ENCODE measurements at regions not wholly inside any gene's neighbourhood (a gene's known extent, or its start where the extent isn't known, plus 50 kb on each side); places are given as distances from the start of the nearest gene placed in this dataset.

DNA sequence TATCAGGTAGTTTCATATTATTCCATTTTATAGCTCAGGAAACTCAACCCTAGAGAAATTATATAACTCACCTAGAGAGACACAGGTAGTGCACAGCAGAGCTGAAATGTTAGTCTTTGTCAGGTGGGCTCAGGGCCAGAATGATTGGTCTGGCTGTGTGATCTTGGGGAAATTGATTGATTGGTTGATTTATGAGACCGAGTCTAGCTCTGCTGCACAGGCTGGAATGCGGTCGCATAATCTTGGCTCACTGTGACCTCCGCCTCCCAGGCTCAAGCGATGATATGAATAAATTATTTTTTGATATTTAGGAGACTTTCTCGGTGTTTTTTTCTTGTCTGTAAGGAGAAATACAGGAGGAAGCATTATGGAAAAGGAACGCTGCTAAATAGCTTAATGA lies 239.9 kb upstream of the SLC10A2 start:
- H3K23ac ChIP-seq (ENCODE audit: low read depth, low read length, poor library complexity): no peak overlapping the region
- no peak overlapping the region for H4K8ac ChIP-seq (ENCODE audit: low read depth, low read length)
- no peak overlapping the region for H3K14ac ChIP-seq (ENCODE audit: low read length)
- WGBS, 2 donors (ENCODE audit: extremely low coverage in 2 of 2, insufficient read length in 2 of 2, insufficient replicate concordance in 1 of 2): no CpG with 5 or more reads among the region's 7 CpGs
- H4K91ac ChIP-seq (ENCODE audit: low read depth, low read length, poor library complexity): no peak overlapping the region
- H3K36me3 ChIP-seq (replicated peaks in 1 of 2; ENCODE audit: control insufficient read depth in 2 of 2, insufficient read depth in 2 of 2, low read length in 2 of 2): no peaks in the 10 kb centered on the region
- H2AK5ac ChIP-seq (ENCODE audit: low read depth, low read length): no peak overlapping the region
- no peak for DNase-seq (ENCODE audit: low spot score)
- no peak overlapping the region for H3K4me3 ChIP-seq (ENCODE audit: low read length in 2 of 2)
- no peak overlapping the region for H2AFZ ChIP-seq (ENCODE audit: low read length)
- H3K4ac ChIP-seq (ENCODE audit: low read length): no peak overlapping the region
- H2BK120ac ChIP-seq (ENCODE audit: low read depth, low read length): no peak overlapping the region
- no peak overlapping the region for H2BK5ac ChIP-seq (ENCODE audit: low read length)
- no peak overlapping the region for H3K9ac ChIP-seq (ENCODE audit: low read depth, low read length, poor library complexity)
- no peak overlapping the region for H2BK12ac ChIP-seq (ENCODE audit: low read length)
- no peaks in the 10 kb centered on the region for H3K79me1 ChIP-seq (ENCODE audit: low read depth, low read length)
- H3K18ac ChIP-seq (ENCODE audit: low read length): no peak overlapping the region
- H3K27me3 ChIP-seq (ENCODE audit: control insufficient read depth in 3 of 3, insufficient read depth in 3 of 3, low read depth in 1 of 3, low read length in 3 of 3): no peaks in the 10 kb centered on the region
- H3K27ac ChIP-seq (replicated peaks; ENCODE audit: low read length): no peak overlapping the region
- no peaks in the 10 kb centered on the region for H3K9me3 ChIP-seq (replicated peaks in 1 of 2; ENCODE audit: control insufficient read depth in 2 of 2, insufficient read depth in 1 of 2, low read depth in 1 of 2, low read length in 2 of 2)
- H3K4me1 ChIP-seq (ENCODE audit: control insufficient read depth in 2 of 2, insufficient read depth in 1 of 2, low read depth in 1 of 2, low read length in 2 of 2): no peaks in the 10 kb centered on the region
- no peak overlapping the region for H2BK15ac ChIP-seq (ENCODE audit: low read length)
- no peak overlapping the region for H3K4me2 ChIP-seq (ENCODE audit: insufficient read depth, low read length, poor library complexity, severe bottlenecking)

DNA sequence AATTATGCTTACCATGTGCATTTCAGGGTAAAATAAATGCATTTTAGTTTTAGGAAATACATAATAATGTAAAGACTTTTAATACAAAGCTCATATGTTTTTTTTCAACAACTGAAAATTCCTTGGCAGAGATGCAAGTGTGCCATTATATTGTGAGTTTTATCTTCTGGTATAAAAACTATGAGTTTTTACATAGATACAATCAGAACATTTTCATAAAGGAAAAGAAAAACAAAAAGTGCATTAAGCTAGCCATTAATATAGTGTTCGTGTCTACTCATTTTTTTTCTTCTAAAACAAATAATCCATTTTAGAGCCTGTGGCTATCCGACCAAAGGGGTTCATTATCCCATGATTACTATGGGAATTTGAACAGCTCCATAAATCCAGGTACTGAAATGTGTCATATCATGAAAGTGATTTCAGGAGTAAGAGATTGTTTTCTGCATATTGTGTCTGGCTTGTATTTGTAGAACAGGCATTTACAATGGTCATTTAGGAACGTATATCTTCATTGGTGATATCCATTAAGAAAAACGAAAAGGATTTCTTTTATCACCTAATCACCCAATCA lies 236.9 kb upstream of the SLC10A2 start:
- Histone ChIP-seq H2BK5ac (ENCODE audit: low read length) (no peak overlapping the region), H2AFZ (ENCODE audit: low read length) (no peak overlapping the region), H3K18ac (ENCODE audit: low read length) (no peak overlapping the region), H3K4ac (ENCODE audit: low read length) (no peak overlapping the region), H3K27me3 (ENCODE audit: control insufficient read depth in 3 of 3, insufficient read depth in 3 of 3, low read depth in 1 of 3, low read length in 3 of 3) (no peaks in the 10 kb centered on the region), H4K91ac (ENCODE audit: low read depth, low read length, poor library complexity) (no peak overlapping the region), H3K14ac (ENCODE audit: low read length) (no peak overlapping the region), H3K9ac (ENCODE audit: low read depth, low read length, poor library complexity) (no peak overlapping the region), H2AK5ac (ENCODE audit: low read depth, low read length) (no peak overlapping the region), H2BK120ac (ENCODE audit: low read depth, low read length) (no peak overlapping the region), H3K23ac (ENCODE audit: low read depth, low read length, poor library complexity) (no peak overlapping the region), H4K8ac (ENCODE audit: low read depth, low read length) (no peak overlapping the region), H3K36me3 (replicated peaks in 1 of 2; ENCODE audit: control insufficient read depth in 2 of 2, insufficient read depth in 2 of 2, low read length in 2 of 2) (no peaks in the 10 kb centered on the region), H3K27ac (replicated peaks; ENCODE audit: low read length) (no peak overlapping the region), H3K9me3 (replicated peaks in 1 of 2; ENCODE audit: control insufficient read depth in 2 of 2, insufficient read depth in 1 of 2, low read depth in 1 of 2, low read length in 2 of 2) (no peaks in the 10 kb centered on the region), H2BK15ac (ENCODE audit: low read length) (no peak overlapping the region), H3K4me3 (ENCODE audit: low read length in 2 of 2) (no peak overlapping the region), H3K4me2 (ENCODE audit: insufficient read depth, low read length, poor library complexity, severe bottlenecking) (no peak overlapping the region), H2BK12ac (ENCODE audit: low read length) (no peak overlapping the region), H3K4me1 (ENCODE audit: control insufficient read depth in 2 of 2, insufficient read depth in 1 of 2, low read depth in 1 of 2, low read length in 2 of 2) (no peaks in the 10 kb centered on the region), H3K79me1 (ENCODE audit: low read depth, low read length) (no peaks in the 10 kb centered on the region)
- WGBS, 2 donors (ENCODE audit: extremely low coverage in 2 of 2, insufficient read length in 2 of 2, insufficient replicate concordance in 1 of 2): no CpG with 5 or more reads among the region's 4 CpGs
- DNase-seq (ENCODE audit: low spot score): no peak

DNA sequence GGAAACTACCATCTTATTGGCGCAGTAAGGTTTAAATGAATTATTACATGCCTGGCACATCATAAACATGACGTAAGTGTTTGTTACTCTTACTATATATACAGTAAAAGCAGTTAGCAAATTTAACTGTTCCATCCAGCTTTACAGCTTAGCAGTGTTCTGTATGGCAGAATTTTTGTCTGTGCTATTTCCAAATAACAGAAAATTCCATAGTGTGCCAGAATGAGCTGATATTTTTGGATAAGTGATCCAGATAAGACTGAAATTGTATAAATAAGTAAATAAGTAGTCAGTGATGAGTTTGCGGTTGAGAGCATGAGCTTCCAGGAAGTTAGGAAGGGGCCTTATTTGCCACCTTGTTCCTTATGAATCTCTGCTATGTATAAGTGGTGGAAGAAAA lies 236.5 kb upstream of the SLC10A2 start:
- Histone ChIP-seq H3K4ac (ENCODE audit: low read length) (no peak overlapping the region), H3K4me1 (ENCODE audit: control insufficient read depth in 2 of 2, insufficient read depth in 1 of 2, low read depth in 1 of 2, low read length in 2 of 2) (no peaks in the 10 kb centered on the region), H4K91ac (ENCODE audit: low read depth, low read length, poor library complexity) (no peak overlapping the region), H2AFZ (ENCODE audit: low read length) (no peak overlapping the region), H3K36me3 (replicated peaks in 1 of 2; ENCODE audit: control insufficient read depth in 2 of 2, insufficient read depth in 2 of 2, low read length in 2 of 2) (no peaks in the 10 kb centered on the region), H2AK5ac (ENCODE audit: low read depth, low read length) (no peak overlapping the region), H3K9ac (ENCODE audit: low read depth, low read length, poor library complexity) (no peak overlapping the region), H2BK5ac (ENCODE audit: low read length) (no peak overlapping the region), H4K8ac (ENCODE audit: low read depth, low read length) (no peak overlapping the region), H3K23ac (ENCODE audit: low read depth, low read length, poor library complexity) (no peak overlapping the region), H2BK12ac (ENCODE audit: low read length) (no peak overlapping the region), H3K27me3 (ENCODE audit: control insufficient read depth in 3 of 3, insufficient read depth in 3 of 3, low read depth in 1 of 3, low read length in 3 of 3) (no peaks in the 10 kb centered on the region), H3K14ac (ENCODE audit: low read length) (no peak overlapping the region), H3K4me2 (ENCODE audit: insufficient read depth, low read length, poor library complexity, severe bottlenecking) (no peak overlapping the region), H2BK15ac (ENCODE audit: low read length) (no peak overlapping the region), H3K27ac (replicated peaks; ENCODE audit: low read length) (no peak overlapping the region), H3K4me3 (ENCODE audit: low read length in 2 of 2) (no peak overlapping the region), H2BK120ac (ENCODE audit: low read depth, low read length) (no peak overlapping the region), H3K9me3 (replicated peaks in 1 of 2; ENCODE audit: control insufficient read depth in 2 of 2, insufficient read depth in 1 of 2, low read depth in 1 of 2, low read length in 2 of 2) (no peaks in the 10 kb centered on the region), H3K18ac (ENCODE audit: low read length) (no peak overlapping the region), H3K79me1 (ENCODE audit: low read depth, low read length) (no peaks in the 10 kb centered on the region)
- DNase-seq (ENCODE audit: low spot score): no peak
- WGBS, 2 donors (ENCODE audit: extremely low coverage in 2 of 2, insufficient read length in 2 of 2, insufficient replicate concordance in 1 of 2): no CpG with 5 or more reads among the region's 3 CpGs

GRCh38 chr13:103299079-103299478 lies 232.9 kb upstream of the SLC10A2 start:
- no peaks in the 10 kb centered on the region for H3K79me1 ChIP-seq (ENCODE audit: low read depth, low read length)

More at GRCh38 chr13:103299079-103299478, 232.9 kb upstream of the SLC10A2 start:
- Histone ChIP-seq H2BK120ac (ENCODE audit: low read depth, low read length) (no peak overlapping the region), H3K27ac (replicated peaks; ENCODE audit: low read length) (no peak overlapping the region), H3K4me2 (ENCODE audit: insufficient read depth, low read length, poor library complexity, severe bottlenecking) (no peak overlapping the region), H2BK15ac (ENCODE audit: low read length) (no peak overlapping the region), H3K4me1 (ENCODE audit: control insufficient read depth in 2 of 2, insufficient read depth in 1 of 2, low read depth in 1 of 2, low read length in 2 of 2) (no peaks in the 10 kb centered on the region), H4K91ac (ENCODE audit: low read depth, low read length, poor library complexity) (no peak overlapping the region), H3K14ac (ENCODE audit: low read length) (no peak overlapping the region), H3K4me3 (ENCODE audit: low read length in 2 of 2) (no peak overlapping the region), H3K18ac (ENCODE audit: low read length) (no peak overlapping the region), H3K9me3 (replicated peaks in 1 of 2; ENCODE audit: control insufficient read depth in 2 of 2, insufficient read depth in 1 of 2, low read depth in 1 of 2, low read length in 2 of 2) (peaks cover 0 to 6% of the 10 kb centered on the region in 2 donors), H3K27me3 (ENCODE audit: control insufficient read depth in 3 of 3, insufficient read depth in 3 of 3, low read depth in 1 of 3, low read length in 3 of 3) (no peaks in the 10 kb centered on the region), H2AFZ (ENCODE audit: low read length) (no peak overlapping the region), H2AK5ac (ENCODE audit: low read depth, low read length) (no peak overlapping the region), H3K23ac (ENCODE audit: low read depth, low read length, poor library complexity) (no peak overlapping the region), H2BK12ac (ENCODE audit: low read length) (no peak overlapping the region), H2BK5ac (ENCODE audit: low read length) (no peak overlapping the region), H4K8ac (ENCODE audit: low read depth, low read length) (no peak overlapping the region), H3K36me3 (replicated peaks in 1 of 2; ENCODE audit: control insufficient read depth in 2 of 2, insufficient read depth in 2 of 2, low read length in 2 of 2) (no peaks in the 10 kb centered on the region), H3K4ac (ENCODE audit: low read length) (no peak overlapping the region), H3K9ac (ENCODE audit: low read depth, low read length, poor library complexity) (no peak overlapping the region)
- no peak for DNase-seq (ENCODE audit: low spot score)
- WGBS, 2 donors (ENCODE audit: extremely low coverage in 2 of 2, insufficient read length in 2 of 2, insufficient replicate concordance in 1 of 2): no CpG with 5 or more reads among the region's 3 CpGs

Data from neuronal stem cell (in vitro differentiated cells).